HG03565 (cell line): ENCODE measurements at regions not wholly inside any gene's neighbourhood (a gene's known extent, or its start where the extent isn't known, plus 50 kb on each side); places are given as distances from the start of the nearest gene placed in this dataset.

Experiments used
- ATAC-seq: cut with Tn5 transposase; IDR thresholded peaks from one replicate; pipeline ENCODE4 v1.9.1; 2021; ENCODE audit warnings: mild to moderate bottlenecking, moderate library complexity; ENCODE audit not compliant: unreplicated experiment

DNA sequence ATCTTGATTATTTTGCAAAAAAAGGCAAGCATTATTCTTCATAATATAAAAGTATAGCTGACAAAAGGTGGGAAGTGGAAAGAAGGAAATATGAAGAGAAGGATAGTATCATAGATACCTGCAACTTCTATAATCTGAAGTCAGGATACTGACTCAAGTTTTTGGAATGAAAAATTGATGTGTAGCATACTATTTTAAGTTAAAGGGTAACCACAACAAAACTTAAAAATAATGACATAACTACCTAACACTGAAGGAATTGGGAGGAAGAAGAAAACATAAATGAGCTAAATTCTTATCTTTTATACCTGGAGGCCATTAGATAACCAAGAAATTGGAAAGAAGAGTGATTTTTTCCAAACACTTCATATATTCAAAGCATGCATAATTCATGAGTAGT is 51.8 kb upstream of the TLE1 start:
- ATAC-seq = no peak

DNA sequence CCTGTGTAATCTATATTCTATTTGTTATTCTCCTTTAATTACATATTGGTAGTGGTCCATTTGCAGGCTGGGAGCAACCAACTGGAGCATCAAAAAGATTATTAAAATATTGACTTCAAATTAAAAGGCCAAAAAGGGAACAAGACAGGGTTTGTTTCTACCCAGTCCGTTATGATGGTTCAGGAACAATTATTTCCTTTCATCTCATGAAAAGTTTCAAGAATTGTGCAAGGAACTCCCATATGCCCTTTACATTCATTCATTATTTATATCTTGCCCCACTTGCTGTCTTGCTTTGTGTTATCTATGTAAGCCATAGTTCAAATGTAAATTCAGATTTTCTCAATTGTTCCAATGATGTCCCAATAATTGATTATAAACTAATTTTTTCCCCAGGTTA is 58.7 kb upstream of the TLE1 start:
- no peak for ATAC-seq

DNA sequence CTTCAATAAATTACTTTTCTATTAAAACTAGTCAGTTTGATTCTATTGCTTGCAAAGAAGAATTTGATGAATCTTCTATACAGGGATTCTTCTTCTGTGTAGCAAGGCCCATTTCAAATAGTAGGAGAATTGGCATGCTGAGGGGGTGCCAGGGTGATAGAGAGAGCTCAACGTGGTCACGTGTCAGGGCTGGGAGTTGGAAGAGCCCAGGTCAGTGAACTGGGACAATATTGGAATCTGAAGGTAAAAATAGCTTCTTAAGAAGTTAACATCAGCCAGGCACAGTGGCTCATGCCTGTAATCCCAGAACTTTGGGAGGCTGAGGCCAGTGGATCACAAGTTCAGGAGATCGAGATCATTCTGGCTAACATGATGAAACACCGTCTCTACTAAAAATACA is 64.1 kb upstream of the TLE1 start:
- ATAC-seq = no peak

DNA sequence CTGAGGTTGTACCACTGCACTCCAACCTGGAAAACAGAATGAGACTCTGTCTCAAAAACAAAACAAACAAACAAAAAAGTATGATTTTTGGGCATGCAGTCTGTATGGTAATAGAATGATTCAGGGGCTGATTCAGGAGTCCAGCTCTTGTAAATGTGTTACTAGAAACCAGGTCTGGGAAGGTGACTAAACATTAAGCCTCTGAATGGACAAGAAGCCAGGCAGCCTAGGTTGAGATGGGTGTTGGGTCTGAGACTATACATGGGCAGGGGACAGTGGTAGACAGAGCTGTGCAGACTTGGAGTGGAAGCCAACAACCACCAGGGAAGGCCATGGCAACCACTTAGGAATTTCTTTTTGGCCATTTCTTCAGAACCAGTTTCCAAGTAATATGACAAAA is 64.9 kb upstream of the TLE1 start:
- no peak for ATAC-seq

DNA sequence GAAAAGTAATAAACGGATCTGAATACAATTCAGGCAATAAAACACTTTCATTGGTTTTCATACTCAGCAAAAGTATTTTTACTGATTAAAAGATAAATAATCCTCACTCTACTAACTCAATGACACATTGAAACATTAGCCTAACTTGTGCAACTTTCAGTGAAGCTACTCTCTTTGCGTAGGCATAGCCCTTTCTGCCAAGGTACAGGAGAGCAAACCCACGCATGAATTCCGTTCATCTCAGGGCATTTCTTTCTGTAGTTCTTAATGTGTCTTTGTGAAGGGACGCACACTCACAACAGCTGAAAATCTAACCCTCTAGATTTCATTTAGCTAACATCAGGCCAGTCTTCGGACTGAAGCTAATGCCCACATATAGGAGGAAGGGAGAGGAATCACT is 66.4 kb upstream of the TLE1 start:
- no peak for ATAC-seq

DNA sequence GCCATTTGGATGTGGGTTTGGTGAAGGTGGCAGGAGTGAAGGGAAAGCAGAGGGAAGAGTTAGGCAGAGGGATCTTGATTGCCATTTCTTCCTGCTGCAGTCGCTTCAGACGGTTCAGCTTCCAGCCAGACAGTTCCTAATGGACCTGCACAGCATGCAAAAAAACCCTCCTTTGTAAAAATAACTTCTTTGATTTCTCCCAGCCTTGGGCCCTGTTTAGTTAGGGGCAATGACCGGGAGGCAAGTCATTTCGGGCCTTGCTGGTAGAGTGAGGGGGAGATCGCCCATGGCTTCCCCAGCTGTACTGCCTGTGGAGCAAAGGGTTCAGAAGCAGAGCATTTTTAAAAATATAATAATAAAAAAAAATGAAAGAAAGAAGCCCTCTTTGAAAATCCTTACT is 67.2 kb upstream of the TLE1 start:
- ATAC-seq = no peak

DNA sequence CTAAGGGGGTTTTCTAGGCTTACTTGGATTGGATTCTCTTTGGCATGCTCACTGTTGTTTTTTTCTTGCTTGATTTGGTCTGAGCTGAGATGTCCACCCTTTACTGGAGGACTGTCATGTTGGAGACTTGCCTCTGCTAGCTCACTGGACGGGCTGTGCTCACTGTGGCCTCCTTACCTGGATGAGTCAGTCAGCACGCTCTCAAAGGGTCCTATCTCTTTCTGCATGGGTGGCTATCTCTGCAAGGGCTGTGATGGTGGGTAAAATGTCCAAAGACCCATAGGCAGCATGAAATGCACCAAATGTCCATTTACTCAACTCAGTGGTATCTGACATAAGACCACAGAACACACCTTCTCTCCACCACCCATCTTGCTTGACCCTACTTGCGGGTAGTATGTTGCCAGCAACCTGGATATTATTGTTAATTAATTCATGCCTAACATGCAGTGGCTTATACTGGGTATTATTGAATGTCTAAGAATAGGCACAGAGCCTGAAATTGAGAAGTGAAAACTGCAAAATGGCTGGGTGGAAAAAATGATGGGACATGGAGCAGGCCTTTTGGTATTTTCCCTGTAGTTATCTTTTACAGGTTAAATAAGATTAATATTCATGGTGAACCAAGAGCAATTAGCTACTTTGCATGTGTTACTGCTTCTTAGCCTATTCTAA is 68.9 kb upstream of the TLE1 start:
- no peak for ATAC-seq

DNA sequence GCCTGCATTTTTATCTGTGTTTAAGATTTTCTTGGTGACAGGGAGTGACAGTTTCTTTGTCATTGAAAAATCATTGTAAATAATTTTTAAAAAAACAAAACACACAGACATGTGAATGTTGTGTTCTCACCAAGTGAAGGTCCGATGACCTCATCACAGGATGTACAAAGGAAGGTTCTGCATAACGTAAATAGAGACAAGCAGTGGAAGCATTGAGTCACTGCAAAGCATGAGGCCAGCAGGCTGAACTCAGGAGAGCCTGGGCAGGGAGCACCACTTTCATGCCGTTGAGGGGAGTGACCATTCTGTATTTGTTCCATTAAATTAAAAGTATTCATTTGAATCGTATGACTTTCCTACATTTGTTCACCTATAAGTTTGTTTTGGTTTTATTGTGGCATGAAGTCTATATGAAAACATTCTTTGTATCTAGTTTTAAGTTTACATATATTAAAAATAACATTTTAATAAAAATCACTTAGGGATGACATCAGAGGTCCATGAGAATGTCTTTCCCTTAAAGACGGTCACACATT is 70.4 kb upstream of the TLE1 start:
- no peak for ATAC-seq

DNA sequence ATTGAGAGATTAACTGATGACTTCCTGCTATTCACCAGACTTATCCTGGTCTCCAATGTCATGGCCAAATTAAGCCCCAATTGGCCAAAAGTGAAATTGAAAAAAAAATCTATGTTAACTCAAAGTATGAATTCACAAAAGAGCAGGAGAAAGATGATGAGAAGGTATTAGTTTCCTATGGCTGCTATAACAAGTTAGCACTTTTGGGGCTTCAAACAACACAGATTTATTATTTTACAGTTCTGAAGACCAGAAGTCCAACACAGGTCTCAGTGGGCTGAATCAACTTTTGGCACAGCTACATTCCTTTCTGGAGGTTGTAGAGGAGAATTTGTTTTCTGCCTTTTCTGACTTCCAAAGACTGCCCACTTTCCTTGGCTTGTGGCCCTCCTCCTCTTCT is 78.6 kb upstream of the TLE1 start:
- ATAC-seq = no peak

DNA sequence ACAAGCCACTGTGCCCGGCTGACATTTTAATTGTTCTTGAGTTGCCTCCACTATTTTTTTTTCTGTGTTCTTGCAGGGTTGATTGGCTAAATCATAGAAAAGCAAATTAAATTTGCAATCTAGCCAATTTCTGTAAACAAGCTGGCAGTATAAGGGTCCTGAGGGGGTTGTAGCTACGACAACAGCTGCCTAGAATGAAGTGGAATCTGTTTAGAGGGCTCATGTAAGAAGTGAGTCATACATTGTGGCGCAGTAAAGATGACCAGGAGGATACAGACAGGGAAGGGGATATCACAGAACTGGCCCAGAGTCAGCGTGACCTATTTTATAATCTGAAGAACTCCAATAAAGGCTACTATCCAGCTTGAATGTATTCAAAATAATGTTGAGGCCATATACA is 82.2 kb upstream of the TLE1 start:
- ATAC-seq = no peak

DNA sequence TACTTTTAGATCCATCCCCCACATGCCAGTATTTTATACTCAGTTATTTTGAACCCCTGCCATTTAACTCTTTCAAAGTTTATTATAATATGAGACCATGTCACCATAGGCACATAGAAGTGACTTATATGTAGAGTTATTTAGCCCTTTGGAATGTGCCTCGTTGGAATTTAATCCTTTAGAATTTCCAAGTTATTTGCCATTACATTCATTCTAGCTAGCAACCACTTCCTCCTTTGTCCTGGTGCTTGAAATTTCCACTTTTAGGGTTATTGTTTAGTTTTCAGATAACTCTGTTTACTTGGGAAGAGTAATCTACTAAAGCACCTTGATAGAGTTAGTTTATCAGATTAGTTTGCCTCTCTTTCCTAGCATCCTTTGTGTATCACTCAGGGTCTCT is 82.8 kb upstream of the TLE1 start:
- ATAC-seq = no peak

DNA sequence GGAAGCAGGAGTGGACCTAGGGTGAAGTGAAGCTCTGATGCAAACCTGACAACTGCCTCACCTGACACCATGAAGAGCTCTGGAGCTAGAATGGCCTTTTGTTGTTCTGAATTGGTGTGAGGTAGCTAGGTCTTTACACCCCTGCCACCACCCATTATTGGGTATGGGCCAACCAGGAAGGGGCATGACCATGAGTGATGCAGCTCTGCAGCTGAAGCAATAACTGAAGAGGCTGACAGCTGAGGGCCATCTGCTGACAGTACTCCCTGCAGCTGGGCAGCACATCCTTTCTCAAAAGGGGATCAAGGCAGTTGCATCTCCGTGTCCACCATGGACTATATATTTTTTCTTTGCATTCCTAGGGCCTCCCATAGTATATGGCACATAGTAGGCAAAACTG is 87.0 kb upstream of the TLE1 start:
- ATAC-seq = no peak

DNA sequence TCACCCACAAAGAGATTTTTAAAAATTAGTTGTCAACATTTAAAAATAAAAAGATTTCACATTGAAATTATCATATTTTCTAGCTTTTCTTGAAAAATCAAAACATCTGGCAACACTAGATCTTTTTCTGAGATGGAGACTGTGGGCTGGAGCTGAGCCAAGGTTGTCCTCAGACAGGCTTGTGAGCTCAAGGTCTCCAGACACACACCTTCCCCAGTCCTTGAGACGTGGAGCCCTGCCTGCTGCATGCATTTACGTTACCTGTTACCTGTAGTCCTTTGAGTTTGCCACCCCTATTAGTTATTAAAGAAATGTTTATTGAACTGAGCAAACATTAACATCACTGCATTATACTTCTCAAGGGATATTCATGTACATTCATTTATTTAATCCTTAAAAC is 87.5 kb upstream of the TLE1 start:
- no peak for ATAC-seq

DNA sequence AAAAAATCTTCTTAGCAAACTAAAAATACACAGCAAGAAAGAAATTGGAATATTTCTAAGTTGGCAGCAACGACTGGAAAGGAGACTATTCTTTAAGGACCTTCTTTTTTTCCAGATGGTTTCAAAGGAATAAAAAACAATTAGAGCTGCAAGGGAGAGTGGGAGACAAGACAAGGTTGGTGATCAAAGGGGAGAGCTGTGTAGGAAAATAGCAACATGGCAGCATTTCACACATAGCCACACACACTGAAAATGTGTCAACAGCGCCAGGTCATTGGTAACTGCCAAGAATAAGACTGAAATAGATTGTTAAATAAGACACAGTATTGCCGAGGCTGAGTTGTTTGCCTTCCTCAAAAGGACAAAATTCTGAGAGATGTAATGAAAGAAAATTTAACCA is 88.1 kb upstream of the TLE1 start:
- no peak for ATAC-seq

DNA sequence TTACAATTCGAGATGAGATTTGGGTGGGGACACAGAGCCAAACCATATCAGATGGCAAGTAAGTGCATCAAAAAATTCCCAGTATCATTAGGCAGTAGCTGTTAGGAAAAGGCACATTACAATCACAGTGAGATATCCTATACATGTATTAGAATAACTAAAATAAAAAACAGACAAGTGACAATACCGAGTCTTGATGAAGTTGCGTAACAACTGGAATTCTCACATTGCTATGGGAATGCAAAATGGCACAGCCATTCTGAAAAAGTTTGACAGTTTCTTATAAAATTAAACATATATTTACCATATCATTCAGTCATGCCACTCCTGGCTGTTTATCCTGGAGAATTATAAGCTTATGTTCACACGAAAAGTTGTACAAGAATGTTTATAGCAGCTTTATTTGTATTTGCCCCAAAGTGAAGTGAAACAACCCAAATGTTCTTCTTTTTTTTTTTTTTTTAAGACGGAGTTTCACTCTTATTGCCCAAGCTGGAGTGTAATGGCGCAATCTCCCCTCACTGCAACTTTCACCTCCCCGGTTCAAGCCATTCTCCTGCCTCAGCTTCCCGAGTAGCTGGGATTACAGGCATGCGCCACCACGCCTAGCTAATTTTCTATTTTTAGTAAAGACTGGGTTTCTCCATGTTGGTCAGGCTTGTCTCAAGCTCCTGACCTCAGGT is 93.1 kb upstream of the TLE1 start:
- ATAC-seq = no peak

DNA sequence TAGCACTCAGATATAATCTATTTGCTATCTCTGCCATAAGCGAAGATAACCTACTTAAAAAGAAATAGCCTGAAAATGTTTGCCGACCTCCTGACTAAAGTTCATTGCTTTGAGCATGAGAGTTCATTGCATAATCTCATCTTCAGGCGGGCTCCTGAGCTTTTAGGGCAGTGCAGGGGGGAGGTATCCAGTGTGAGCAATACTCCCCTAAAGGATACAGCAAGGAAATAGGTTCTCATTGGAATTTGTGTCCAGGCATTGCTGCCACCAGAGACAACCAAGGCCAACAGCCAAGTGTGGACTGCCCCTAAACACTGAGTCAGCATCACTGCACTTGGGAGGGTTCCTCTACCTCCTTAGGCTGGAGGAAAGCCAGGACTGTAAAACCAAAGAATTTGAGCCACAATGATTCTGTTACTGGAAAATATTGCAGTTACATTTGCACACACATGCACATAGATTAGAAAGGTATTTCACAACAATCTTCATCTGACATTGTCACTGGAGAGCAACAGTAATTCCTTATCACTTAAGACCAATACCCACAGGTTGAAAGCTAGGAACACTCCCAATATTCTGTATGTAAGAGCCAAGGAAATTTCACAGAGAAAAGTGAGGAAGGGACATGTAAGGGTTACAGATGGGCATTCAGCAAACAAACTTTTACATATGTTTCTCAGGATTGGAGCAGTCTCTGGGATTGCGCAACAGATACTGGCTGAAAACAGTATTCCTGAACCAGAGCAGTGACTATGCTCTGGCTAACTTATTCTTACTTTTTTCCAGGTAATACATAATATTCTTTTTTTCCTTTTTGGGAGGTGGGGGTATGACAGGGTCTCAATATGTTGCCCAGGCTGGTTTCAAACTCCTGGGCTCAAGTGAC is 98.6 kb upstream of the TLE1 start:
- no peak for ATAC-seq

DNA sequence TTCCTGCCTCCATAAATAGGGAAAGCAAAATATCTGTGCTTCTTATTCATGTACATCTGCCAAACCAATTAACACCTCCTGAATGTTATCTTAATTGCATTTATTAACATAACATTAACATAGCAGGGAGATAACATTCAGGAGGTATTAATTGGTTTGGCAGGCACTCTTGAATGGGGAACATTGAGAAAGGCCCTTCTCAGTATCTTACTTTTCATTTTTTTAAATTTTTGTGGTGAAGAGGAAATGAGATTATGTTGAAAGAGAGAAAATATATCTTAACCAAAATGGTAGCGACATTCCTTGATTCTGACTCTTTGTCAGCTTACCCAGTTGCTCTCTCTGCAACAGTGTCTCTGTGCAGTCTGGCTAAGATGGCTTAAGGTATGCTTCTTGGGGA is 100.4 kb upstream of the TLE1 start:
- ATAC-seq = no peak

DNA sequence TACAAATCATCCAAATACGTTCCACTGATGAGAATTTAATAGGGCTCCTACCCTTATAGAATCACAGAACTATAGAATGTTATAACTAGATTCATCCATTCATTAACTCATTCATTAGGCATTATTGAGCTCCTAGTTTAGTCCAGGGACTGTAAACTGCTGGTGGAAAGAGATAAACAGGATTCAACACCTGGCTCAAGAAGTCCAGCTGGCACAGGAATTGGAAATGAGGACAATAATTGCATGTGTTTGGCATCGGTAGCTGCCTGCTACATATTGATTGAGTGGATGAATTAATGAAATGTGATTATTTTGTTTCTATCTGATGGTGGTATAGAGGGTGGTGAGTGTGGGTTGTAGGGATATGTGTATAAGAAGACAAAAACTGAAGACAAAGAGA is 100.8 kb upstream of the TLE1 start:
- ATAC-seq = no peak

DNA sequence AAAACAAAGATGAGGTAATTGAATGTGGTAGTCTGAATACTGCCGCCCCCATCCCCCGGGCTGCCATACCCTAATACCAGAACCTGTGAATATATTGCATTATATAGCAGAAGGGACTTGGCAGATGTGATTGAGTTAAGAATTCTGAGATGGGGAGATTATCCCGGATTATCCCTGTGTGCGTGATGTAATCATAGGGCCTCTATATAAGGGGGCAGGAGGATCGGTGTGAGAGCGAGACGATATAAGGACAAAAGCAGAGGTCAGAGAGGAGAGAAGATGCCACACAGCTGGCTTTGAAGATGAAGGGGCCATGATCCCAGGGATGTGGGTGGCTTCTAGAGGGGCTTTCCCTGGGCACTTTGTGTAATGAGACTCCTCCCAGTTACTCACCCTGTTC is 101.7 kb upstream of the TLE1 start:
- ATAC-seq = no peak

DNA sequence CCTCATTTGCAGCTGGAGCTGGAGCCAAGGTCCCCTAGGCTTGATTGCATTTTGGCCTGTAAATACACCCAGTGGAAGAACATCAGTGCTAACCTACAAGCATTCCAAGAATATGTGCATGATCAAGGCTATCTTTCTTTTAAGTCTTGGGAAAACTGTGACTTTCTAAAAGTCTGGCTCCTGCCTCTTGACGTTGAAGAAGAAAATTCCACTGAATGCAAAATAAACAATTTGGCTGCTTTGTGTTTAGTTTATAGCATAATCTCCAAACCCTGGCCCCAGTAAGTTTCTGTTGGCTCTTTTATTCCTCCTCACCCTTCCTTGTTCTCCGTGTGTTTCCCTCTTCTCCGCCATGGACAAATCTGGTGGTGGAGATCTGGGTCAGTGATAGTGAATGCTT is 109.3 kb upstream of the TLE1 start:
- no peak for ATAC-seq

DNA sequence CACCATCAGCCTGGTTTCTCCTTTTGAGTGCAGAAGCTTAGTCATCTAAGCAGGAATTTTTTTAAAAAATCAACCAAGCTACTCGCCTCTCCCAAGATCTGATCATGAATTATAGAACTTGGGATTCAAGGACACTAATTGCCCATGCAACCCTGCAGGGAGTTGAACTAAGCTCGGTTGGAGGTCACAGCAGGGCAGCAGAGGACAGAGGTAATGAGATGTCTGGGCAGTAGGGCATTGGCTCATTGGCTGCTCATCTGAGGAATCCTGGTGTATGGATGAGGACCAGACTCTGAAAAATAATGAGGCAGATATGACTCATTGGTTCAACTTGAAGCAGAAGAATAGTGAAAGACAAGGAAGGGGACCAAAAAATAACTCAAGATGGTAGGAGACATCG is 111.8 kb upstream of the TLE1 start:
- no peak for ATAC-seq

DNA sequence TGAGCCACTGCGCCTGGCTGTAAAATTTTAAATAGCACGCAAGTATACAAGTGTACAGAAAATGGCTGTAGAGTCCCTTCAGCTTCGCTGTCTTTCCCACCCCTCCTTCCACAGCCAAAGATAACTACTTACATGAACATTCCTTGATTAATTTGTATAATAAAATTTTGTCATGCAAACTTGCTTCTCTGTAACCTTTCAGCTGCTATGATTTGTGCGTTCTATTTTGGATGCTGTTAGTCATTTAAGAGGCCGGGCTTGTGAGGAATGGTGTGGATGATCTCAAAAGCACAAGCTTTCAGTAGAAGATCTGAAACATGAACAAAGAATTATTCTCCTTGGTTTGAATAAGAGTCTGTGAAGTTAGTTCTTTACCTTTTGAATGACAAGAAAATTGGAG is 115.0 kb upstream of the TLE1 start:
- ATAC-seq = no peak
